HG02610 (cell line): ENCODE measurements at regions not wholly inside any gene's neighbourhood (a gene's known extent, or its start where the extent isn't known, plus 50 kb on each side); places are given as distances from the start of the nearest gene placed in this dataset.
"Not testable (repeated sequence)": the region's sequence is repeated elsewhere in the genome, so short reads cannot be mapped to it uniquely, and the experiment has no call there.

ENCODE experiments used
- ATAC-seq: cut with Tn5 transposase; IDR thresholded peaks from one replicate; pipeline ENCODE4 v1.9.1; 2021; ENCODE audit warnings: mild to moderate bottlenecking, moderate library complexity; ENCODE audit not compliant: unreplicated experiment

DNA sequence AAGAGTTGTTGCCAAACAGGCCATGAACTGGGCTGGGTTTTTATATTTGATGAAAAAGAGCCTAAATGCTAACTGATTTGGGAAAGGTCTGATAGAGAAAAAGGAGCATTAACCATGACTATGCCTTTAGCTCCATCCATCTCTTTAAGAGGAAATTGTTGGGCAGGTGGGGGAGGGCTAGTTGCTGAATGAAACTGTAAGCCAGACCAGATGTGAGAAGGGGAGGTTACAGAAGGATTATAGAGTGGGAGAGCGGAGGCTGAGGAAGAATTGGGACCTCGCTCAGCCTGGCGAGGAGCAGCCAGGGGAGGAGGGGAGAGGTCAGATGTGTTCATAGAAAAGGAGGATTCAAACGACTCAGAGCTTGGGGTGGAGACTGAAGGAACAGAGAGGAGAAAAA, 74.9 kb upstream of the OTUD4 start:
- not testable (repeated sequence) for ATAC-seq

DNA sequence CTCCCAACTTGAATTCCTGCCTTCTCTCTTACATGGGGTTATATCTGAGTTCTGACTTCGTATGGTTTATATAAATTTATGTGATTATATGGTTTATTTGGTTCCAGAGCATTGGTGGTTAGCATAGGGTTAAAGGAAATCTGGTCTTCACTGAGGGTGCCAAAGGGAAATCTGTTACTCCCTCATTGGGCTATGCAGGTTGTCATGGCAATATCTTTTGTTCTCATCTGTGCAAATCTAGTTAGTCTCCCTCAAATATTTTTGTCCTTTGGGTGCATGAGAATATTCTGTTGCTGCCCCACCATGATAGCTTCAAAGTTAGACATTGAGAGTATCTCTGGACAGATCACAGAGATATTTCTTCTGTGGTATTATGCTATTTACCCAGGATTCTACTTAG, 71.8 kb upstream of the OTUD4 start:
- no peak for ATAC-seq

DNA sequence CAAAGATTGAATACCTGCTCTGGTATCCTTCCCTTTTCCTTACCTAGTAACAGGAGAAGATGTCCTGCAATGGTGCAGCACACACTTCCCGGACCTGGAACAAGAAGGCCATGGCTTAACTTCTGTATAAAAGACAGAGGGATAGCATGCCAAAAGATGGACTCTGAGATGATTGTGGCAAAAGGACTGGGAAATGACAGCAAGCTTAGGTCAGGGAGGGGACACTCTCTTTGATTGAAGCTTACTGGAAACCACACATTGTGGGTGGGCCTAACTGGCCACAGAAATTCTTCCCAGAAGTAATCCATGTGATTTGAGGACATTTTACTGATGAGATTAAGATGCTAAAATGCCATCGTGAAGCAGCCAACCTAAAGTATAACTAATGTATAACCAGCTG, 71.0 kb upstream of the OTUD4 start:
- no peak for ATAC-seq

DNA sequence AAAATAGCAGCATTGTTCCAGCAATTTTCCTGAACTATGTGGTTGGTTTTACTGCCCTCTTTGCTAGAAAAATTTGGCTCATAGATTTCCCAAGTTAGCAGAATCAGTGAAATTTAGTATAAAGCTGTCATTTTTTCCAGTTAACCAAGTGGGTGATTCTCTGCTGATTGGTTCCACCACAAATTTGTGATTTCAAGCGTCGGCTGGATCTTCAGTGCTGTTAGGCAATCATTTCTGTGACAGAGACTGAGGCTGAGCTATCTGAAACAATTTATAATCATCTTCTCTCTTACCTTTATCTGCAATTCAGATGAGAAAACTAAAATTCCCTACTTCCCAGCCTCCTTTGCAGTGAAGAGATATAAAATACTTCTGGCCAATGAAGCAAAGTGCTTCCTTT, 68.6 kb upstream of the OTUD4 start:
- no peak for ATAC-seq

DNA sequence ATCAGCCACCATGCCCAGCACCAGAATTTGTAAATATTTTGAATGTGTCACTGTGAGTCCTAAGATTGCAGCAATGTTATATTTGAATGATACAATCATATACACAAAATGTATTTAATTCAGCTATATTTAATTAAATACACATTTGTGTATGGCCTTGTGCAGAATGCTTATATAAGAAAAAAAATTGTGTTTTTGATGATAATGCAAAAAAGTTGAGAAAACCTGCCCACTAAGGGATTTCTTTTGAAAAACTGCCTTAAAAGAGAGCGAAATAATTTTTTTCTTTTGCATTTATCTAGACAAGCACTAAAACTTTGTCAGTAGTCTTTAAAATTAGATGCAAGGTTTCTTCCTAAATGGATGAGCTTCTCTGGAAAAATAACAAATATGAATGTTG, 68.1 kb upstream of the OTUD4 start:
- ATAC-seq = no peak

DNA sequence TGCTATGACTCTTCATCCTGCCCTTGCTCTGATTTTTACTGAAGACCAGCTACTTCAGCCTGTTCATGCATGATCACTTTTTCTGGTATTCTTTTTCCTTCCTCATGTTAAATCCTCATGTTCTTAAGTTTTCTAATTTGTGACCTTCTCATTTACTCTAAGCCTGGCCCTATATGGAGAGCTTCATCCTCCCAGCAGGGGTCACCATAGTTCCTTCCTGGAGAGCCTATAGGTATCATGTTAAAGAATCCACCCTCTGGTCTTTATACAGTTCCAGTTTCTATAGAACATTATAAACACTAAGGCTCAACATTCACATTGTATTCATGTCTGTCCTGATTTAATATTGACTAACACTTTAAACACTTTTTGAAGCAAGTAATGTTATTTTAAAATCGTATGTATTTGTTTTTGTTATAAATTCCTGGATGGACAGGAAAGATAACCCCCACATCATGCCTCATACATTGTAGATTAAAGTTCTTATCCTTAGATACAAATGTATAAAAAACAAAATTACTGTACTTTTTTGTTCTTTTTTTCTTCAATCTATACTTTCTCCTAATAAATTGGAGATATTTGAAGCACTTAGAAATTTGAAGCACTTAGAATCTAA, 53.8 kb upstream of the OTUD4 start:
- ATAC-seq = peak; percentile 100

DNA sequence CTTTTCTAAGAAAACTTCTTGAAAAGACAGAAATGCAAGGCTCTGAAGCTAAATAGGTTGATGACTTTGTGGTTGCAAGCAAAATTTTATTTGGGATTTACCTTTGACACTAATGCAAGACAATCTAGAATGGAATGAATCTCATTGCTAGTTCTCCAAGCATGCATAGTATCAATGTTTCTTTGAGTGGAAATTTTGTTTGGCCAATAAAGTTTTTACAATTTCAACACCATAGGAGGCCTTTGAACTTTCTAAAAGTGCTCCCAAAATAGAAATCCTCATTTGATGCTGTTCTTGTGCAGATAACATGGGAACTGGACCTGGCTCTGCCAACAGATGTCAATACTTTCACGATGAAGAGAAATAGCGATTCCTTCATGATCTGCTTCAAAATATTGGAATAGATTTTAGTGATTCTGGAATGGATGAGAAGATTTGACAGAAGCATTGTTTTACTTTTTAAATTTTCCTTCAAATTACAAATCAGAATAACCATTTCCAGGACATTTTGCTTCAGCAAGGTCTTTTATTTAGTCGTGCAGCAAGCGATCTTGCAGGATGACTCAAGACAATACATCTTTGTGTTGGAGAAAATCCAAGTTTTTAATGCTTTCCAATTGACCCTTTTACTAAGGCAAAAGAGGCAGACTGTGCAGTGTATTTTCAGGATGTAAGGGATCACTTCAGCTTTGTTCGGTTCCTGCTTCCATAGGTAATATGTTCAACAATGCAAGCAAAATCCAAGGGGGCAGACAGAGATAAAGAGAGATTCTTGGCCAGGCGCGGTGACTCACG, 51.7 kb upstream of the OTUD4 start:
- ATAC-seq = no peak

DNA sequence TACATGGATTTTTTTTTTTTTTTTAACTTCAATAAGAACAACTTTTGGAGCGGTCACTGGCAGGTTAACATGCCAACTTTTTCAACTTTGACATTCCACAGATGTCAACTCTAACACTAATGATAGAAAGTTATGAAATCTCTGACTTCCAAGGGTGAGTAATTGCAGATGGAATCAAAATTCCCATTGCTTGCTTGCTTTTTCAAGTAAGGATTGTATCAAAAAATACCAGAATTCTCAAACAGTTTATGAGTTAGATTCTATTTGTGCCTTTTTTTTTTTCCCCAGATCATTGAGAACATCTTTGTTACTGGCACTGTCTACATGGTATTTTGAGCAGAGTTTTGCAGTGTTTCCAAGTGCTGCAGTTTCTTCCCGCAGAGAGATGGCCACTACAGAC, 50.3 kb upstream of the OTUD4 start:
- ATAC-seq = no peak
